GM12891 (cell line): ENCODE measurements at regions not wholly inside any gene's neighbourhood (a gene's known extent, or its start where the extent isn't known, plus 50 kb on each side); places are given as distances from the start of the nearest gene placed in this dataset.

ENCODE experiments used
- POLR2A ChIP-seq: IDR thresholded peaks from 2 replicates; pipeline ENCODE4 v1.6.1; 2011; ENCODE audit warnings: low read depth, low read length, control low read depth
- POLR2AphosphoS5 ChIP-seq: IDR thresholded peaks from 2 replicates; pipeline ENCODE4 v1.6.1; 2011; ENCODE audit warnings: low read depth, low read length, control low read depth

- TF ChIP-seq POLR2A, result no peak
- no peak for TF ChIP-seq POLR2AphosphoS5
Measured at GRCh38 chr5:18403941-18404438, 769.7 kb downstream of the TAF11L14 start.
